AG08396 (cell line): ENCODE measurements at regions not wholly inside any gene's neighbourhood (a gene's known extent, or its start where the extent isn't known, plus 50 kb on each side); places are given as distances from the start of the nearest gene placed in this dataset.

Source experiments
- DNase-seq: peaks from one replicate; pipeline ENCODE4 v3.0.0; 2012; ENCODE audit warnings: low spot score, mixed read lengths

- DNase-seq: no peak
These were observed 94.9 kb upstream of the GATA6 start for GRCh38 chr18:22074282-22075070.

GRCh38 chr18:22080035-22080434 lies 89.4 kb upstream of the GATA6 start:
- no peak for DNase-seq

GRCh38 chr18:22082408-22082807 lies 87.0 kb upstream of the GATA6 start:
- DNase-seq: no peak

- no peak for DNase-seq
These were observed 84.8 kb upstream of the GATA6 start for GRCh38 chr18:22084547-22084946.

GRCh38 chr18:22086973-22087372 lies 82.4 kb upstream of the GATA6 start:
- DNase-seq: no peak

GRCh38 chr18:22088029-22088428 lies 81.4 kb upstream of the GATA6 start:
- DNase-seq: no peak

- no peak for DNase-seq
These were observed 80.3 kb upstream of the GATA6 start for GRCh38 chr18:22088996-22089640.

GRCh38 chr18:22091341-22091740 lies 78.0 kb upstream of the GATA6 start:
- DNase-seq: no peak

GRCh38 chr18:22093731-22094357 lies 75.5 kb upstream of the GATA6 start:
- DNase-seq: no peak

- no peak for DNase-seq
These were observed 75.0 kb upstream of the GATA6 start for GRCh38 chr18:22094358-22094734.

- no peak for DNase-seq
These were observed 70.8 kb upstream of the GATA6 start for GRCh38 chr18:22098563-22098989.

GRCh38 chr18:22099925-22100324 lies 69.5 kb upstream of the GATA6 start:
- DNase-seq: no peak

- no peak for DNase-seq
These were observed 67.7 kb upstream of the GATA6 start for GRCh38 chr18:22101731-22102130.

GRCh38 chr18:22102953-22103646 lies 66.3 kb upstream of the GATA6 start:
- DNase-seq: no peak

GRCh38 chr18:22103647-22104031 lies 65.8 kb upstream of the GATA6 start:
- DNase-seq: no peak

GRCh38 chr18:22106536-22107292 lies 62.7 kb upstream of the GATA6 start:
- DNase-seq: no peak

- no peak for DNase-seq
These were observed 60.7 kb upstream of the GATA6 start for GRCh38 chr18:22108674-22109073.

- no peak for DNase-seq
These were observed 59.9 kb upstream of the GATA6 start for GRCh38 chr18:22109535-22109934.

GRCh38 chr18:22110461-22110924 lies 58.9 kb upstream of the GATA6 start:
- DNase-seq: no peak

- no peak for DNase-seq
These were observed 57.2 kb upstream of the GATA6 start for GRCh38 chr18:22112215-22112614.

GRCh38 chr18:22113144-22113844 lies 56.1 kb upstream of the GATA6 start:
- DNase-seq: no peak
